SU-DHL-6 (cell line): ENCODE measurements at regions not wholly inside any gene's neighbourhood (a gene's known extent, or its start where the extent isn't known, plus 50 kb on each side); places are given as distances from the start of the nearest gene placed in this dataset.

Experiments
- EZH2phosphoT487 ChIP-seq: fragments of 200-600 bp; sonication (generic), shearing (Covaris generic); conservative IDR thresholded peaks from 2 replicates; pipeline ENCODE4 v1.6.1; 2018; ENCODE audit warnings: mild to moderate bottlenecking, antibody characterized with exemption, low read length, moderate library complexity, mixed read lengths
- TF ChIP-seq, protein P1 (sequence below): fragments of 200-600 bp; sonication (generic); IDR thresholded peaks from one replicate; pipeline ENCODE4 v1.5.1; 2017; ENCODE audit warnings: antibody characterized with exemption, mild to moderate bottlenecking, low read length, moderate library complexity; ENCODE audit not compliant: insufficient read depth, poor library complexity, severe bottlenecking

- TF ChIP-seq, protein P1, sequence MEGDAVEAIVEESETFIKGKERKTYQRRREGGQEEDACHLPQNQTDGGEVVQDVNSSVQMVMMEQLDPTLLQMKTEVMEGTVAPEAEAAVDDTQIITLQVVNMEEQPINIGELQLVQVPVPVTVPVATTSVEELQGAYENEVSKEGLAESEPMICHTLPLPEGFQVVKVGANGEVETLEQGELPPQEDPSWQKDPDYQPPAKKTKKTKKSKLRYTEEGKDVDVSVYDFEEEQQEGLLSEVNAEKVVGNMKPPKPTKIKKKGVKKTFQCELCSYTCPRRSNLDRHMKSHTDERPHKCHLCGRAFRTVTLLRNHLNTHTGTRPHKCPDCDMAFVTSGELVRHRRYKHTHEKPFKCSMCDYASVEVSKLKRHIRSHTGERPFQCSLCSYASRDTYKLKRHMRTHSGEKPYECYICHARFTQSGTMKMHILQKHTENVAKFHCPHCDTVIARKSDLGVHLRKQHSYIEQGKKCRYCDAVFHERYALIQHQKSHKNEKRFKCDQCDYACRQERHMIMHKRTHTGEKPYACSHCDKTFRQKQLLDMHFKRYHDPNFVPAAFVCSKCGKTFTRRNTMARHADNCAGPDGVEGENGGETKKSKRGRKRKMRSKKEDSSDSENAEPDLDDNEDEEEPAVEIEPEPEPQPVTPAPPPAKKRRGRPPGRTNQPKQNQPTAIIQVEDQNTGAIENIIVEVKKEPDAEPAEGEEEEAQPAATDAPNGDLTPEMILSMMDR = no peak
- no peak for TF ChIP-seq EZH2phosphoT487
Measured at GRCh38 chr7:121515229-121515628, 119.1 kb upstream of the FAM3C start.
